C4-2B (cell line): ENCODE measurements at regions not wholly inside any gene's neighbourhood (a gene's known extent, or its start where the extent isn't known, plus 50 kb on each side); places are given as distances from the start of the nearest gene placed in this dataset.
"Not testable (repeated sequence)": the region's sequence is repeated elsewhere in the genome, so short reads cannot be mapped to it uniquely, and the experiment has no call there.

Source experiments
- H3K27ac ChIP-seq: fragments of 450-650 bp; 2 replicates; pipeline ENCODE4 v1.5.1; 2017
- ZFX ChIP-seq: fragments of 450-650 bp; IDR thresholded peaks from 2 replicates; pipeline ENCODE4 v1.6.1; 2017
- TF ChIP-seq, protein P1 (sequence below): fragments of 450-650 bp; conservative IDR thresholded peaks from 2 replicates; pipeline ENCODE4 v1.5.1; 2017; ENCODE audit warnings: mild to moderate bottlenecking

DNA sequence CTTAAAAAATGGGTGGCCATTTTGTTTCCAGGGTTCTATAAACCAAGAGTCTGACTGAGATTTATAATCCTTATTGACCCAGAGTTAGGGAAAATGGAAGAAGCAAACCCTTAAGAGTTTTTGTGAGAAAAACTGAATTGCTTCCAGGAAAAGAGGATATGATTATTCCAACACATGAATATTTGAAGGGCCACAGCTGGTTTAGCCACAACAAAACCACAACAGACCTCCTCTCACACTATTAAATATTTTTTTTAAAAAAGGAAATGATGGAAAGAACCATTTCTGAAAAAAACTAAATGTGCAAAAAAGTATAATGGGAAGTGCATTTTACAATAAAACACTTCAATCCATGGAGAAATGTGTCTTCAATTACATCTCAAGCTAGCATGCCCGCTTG is 182.7 kb downstream of the ETAA1 start:
- TF ChIP-seq, protein P1, sequence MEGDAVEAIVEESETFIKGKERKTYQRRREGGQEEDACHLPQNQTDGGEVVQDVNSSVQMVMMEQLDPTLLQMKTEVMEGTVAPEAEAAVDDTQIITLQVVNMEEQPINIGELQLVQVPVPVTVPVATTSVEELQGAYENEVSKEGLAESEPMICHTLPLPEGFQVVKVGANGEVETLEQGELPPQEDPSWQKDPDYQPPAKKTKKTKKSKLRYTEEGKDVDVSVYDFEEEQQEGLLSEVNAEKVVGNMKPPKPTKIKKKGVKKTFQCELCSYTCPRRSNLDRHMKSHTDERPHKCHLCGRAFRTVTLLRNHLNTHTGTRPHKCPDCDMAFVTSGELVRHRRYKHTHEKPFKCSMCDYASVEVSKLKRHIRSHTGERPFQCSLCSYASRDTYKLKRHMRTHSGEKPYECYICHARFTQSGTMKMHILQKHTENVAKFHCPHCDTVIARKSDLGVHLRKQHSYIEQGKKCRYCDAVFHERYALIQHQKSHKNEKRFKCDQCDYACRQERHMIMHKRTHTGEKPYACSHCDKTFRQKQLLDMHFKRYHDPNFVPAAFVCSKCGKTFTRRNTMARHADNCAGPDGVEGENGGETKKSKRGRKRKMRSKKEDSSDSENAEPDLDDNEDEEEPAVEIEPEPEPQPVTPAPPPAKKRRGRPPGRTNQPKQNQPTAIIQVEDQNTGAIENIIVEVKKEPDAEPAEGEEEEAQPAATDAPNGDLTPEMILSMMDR = no peak
- no peak for TF ChIP-seq ZFX
- no peak overlapping the region for H3K27ac ChIP-seq

DNA sequence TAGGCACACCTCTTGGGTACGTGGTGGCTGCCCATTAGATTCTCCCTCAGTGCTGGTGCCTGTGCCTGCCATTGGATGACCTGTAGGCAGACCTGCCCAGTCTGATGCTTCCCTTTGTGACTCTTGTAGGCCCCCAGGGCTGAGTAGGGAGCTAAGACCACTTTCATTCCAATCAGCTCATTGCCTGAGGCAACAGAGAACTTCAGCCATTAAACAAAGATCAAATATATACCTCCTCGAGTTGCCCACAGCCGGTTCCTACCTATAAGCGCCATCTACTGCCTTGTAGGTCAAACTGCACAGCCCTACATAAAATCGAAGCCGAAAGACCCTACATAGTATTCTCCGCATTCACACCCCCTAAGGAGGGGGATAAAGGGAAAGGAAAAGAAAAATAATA is 184.6 kb downstream of the ETAA1 start:
- H3K27ac ChIP-seq = 0 out of 2 replicates have a peak overlapping the region, but pooled peaks have one; percentile 23
- TF ChIP-seq ZFX = no peak
- TF ChIP-seq, protein P1 = peak; percentile 44

DNA sequence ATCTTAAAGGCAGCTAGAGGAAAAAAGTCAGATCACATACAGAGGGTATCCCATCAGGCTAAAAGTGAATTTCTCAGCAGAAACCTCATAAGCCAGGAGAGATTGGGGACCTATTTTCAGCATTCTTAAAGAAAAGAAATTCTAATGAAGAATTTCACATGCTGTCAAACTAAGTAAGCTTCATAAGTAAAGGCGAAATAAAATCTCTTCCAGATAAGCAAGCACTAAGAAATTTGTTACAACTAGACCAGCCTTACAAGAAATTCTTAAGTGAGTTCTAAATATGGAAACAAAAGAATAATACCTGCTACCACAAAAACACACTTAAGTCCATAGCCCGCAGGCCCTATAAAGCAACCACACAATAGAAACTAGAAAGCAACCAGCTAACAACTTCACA is 186.1 kb downstream of the ETAA1 start:
- H3K27ac ChIP-seq = no peak overlapping the region
- TF ChIP-seq, protein P1 = no peak
- TF ChIP-seq ZFX = no peak

DNA sequence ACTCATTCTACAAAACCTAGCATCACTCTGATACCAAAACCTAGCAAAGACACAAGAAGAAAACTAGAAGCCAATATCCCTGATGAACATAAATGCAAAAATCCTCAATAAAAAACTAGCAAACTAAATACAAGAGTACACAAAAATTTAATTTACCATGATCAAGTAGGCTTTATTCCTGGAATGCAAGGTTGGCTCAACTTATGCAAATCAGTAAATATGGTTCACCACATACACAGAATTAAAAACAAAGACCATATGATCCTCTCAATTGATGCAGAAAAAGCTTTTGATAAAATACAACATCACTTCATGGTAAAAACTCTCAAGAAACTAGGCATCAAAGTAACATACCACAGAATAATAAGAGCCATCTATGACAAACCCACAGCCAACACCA is 188.3 kb downstream of the ETAA1 start:
- no peak overlapping the region for H3K27ac ChIP-seq
- TF ChIP-seq, protein P1 = no peak
- TF ChIP-seq ZFX = no peak

DNA sequence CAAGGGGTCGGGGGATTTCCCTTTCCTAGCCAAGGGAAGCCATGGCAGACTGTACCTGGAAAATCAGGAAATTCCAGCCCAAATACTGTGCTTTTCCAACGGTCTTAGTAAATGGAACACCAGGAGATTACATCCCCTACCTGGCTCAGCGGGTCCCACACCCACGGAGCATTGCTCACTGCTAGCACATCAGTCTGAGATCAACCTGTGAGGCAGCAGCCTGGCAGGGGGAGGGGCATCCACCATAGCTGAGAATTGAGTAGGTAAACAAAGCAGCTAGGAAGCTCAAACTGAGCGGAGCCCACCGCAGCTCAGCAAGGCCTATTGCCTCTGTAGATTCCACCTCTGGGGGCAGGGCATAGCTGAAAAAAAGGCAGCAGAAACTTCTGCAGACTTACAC is 192.0 kb downstream of the ETAA1 start:
- not testable (repeated sequence) for H3K27ac ChIP-seq

DNA sequence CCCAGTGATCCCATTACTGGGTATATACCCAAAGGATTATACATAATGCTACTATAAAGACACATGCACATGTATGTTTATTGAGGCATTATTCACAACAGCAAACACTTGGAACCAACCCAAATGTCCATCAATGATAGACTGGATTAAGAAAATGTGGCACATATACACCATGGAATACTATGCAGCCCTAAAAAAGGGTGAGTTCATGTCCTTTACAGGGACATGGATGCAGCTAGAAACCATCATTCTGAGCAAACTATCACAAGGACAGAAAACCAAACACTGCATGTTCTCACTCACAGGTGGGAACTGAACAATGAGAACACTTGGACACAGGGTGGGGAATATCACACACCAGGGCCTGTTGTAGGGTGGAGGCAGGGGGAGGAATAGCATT is 197.4 kb downstream of the ETAA1 start:
- H3K27ac ChIP-seq = not testable (repeated sequence)

DNA sequence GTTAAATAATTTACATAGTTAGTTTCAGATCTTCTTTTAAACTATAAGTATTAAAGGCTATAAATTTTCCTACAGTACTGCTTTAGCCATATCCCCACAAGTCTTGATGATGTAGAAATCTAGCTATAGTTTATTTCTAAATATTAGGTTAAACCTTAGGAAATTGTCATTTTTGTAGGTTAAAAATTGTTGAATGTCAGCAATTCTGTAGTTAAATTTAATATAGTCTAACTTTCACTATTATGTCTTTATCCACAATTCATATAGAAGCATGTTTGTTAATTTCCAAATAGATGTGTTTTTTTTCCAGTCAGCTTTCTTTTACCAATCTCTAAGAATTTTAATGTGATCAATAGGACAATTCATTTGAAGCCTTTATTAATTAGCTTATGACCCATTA is 199.7 kb downstream of the ETAA1 start:
- H3K27ac ChIP-seq = no peak overlapping the region
- TF ChIP-seq, protein P1 = no peak
- no peak for TF ChIP-seq ZFX

DNA sequence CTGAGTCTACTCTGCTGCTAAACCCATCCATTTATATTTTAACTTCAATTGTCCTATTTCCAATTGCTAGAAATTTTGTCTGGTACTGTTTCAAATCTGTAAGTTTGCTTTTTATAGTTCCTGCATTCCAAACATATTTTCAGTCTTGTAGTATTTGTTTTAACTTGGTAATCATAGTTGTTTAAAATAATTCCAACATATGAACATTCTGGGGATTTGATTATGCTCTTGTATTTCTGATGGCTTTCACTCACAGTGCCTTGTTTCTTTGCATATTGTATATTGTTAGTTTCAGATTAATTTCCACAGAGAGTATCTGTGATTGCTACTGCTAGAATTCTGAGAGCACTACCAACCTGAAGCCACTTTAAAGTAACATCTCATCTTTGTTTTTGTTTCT is 202.4 kb downstream of the ETAA1 start:
- no peak for TF ChIP-seq ZFX
- TF ChIP-seq, protein P1 = no peak
- no peak overlapping the region for H3K27ac ChIP-seq
